ENCODE measurements at regions not wholly inside any gene's neighbourhood (a gene's known extent, or its start where the extent isn't known, plus 50 kb on each side); places are given as distances from the start of the nearest gene placed in this dataset.

GRCh38 chr1:55382806-55383305 lies 167.7 kb upstream of the USP24 start:
- peaks cover 1% of the 10 kb centered on the region for H3K27me3 Mint-ChIP-seq (ENCODE audit: low read depth)

More at GRCh38 chr1:55382806-55383305, 167.7 kb upstream of the USP24 start:
- no CpG with 5 or more reads among the region's 11 CpGs for WGBS (ENCODE audit: extremely low coverage, insufficient read length, low lambda C conversion rate)
- Histone ChIP-seq H3K23me2 (ENCODE audit: insufficient read length, low read depth, low read length, poor library complexity, severe bottlenecking) (no peaks in the 10 kb centered on the region), H2AK5ac (ENCODE audit: insufficient read length, low read length) (no peak overlapping the region), H3K14ac (ENCODE audit: insufficient read depth, low read length) (no peak overlapping the region), H3K79me1 (ENCODE audit: insufficient read depth, low read depth, low read length, poor library complexity, severe bottlenecking) (no peaks in the 10 kb centered on the region), H2BK12ac (ENCODE audit: insufficient read length, low read depth, low read length) (no peak overlapping the region), H4K20me1 (ENCODE audit: control insufficient read depth, insufficient read depth, insufficient read length) (no peaks in the 10 kb centered on the region), H4K8ac (replicated peaks; ENCODE audit: insufficient read length, low read depth, low read length) (no peak overlapping the region), H3T11ph (ENCODE audit: low read length) (no peak overlapping the region), H2AFZ (ENCODE audit: low read length) (no peak overlapping the region), H2BK20ac (ENCODE audit: low read depth, low read length, poor library complexity, severe bottlenecking) (no peak overlapping the region), H3K4ac (ENCODE audit: low read depth, low read length) (no peak overlapping the region), H3K18ac (ENCODE audit: insufficient read length, low read depth, low read length) (no peak overlapping the region), H2BK120ac (ENCODE audit: low read depth, low read length, poor library complexity, severe bottlenecking) (no peak overlapping the region), H2BK5ac (ENCODE audit: insufficient read length, low read length) (no peak overlapping the region), H3K9ac (ENCODE audit: extremely low read depth, insufficient read length, low read length) (no peak overlapping the region), H3K9me3 (ENCODE audit: control insufficient read depth, low read depth, low read length) (no peaks in the 10 kb centered on the region), H3K79me2 (ENCODE audit: insufficient read depth, low read length) (no peaks in the 10 kb centered on the region), H3K27ac (ENCODE audit: insufficient read length, low read depth, low read length) (no peak overlapping the region), H4K5ac (ENCODE audit: insufficient read length, low read depth, low read length) (no peak overlapping the region), H3K4me1 (ENCODE audit: insufficient read depth, low read length) (no peaks in the 10 kb centered on the region), H3K4me2 (ENCODE audit: insufficient read depth, insufficient read length, low read length) (no peak overlapping the region), H3K27me3 (ENCODE audit: insufficient read depth, low read length) (no peaks in the 10 kb centered on the region), H4K91ac (ENCODE audit: insufficient read length, low read depth, low read length) (no peak overlapping the region), H3K23ac (ENCODE audit: insufficient read length, low read depth, low read length) (no peak overlapping the region), H2BK15ac (ENCODE audit: low read depth, low read length) (no peak overlapping the region), H3K56ac (ENCODE audit: insufficient read length, low read depth, low read length) (no peak overlapping the region)
- H3K4me3 Mint-ChIP-seq: no peak overlapping the region
- H3K36me3 Mint-ChIP-seq (ENCODE audit: insufficient read depth in 1 of 3, low read depth in 3 of 3): no peaks in the 10 kb centered on the region; a peak in 1 of 7 replicates
- H3K27ac Mint-ChIP-seq: peak overlapping the region in 1 of 3 experiments; percentile 65; a peak in 1 of 7 replicates
- peaks cover 0 to under 1% of the 10 kb centered on the region in 2 experiments; a peak in 2 of 5 replicates for H3K9me3 Mint-ChIP-seq
- no peak for TF ChIP-seq CTCF (conservative IDR thresholded peaks at IDR 0.05)
- DNase-seq: no peak
- no peaks in the 10 kb centered on the region for H3K4me1 Mint-ChIP-seq

All from H9 (cell line).